ENCODE measurements at regions not wholly inside any gene's neighbourhood (a gene's known extent, or its start where the extent isn't known, plus 50 kb on each side); places are given as distances from the start of the nearest gene placed in this dataset.
A peak's percentile ranks its signal among the peaks of the same experiment; 100 is the strongest.

- TF ChIP-seq CTCF (IDR thresholded peaks at IDR 0.05): no peak
Observed at GRCh38 chr14:80379035-80379434, 167.7 kb upstream of the DIO2 start.

GRCh38 chr14:80378084-80378690 is 166.9 kb upstream of the DIO2 start:
- TF ChIP-seq CTCF (IDR thresholded peaks at IDR 0.05): no peak

- TF ChIP-seq CTCF (IDR thresholded peaks at IDR 0.05): no peak
Observed at GRCh38 chr14:80364816-80365215, 153.5 kb upstream of the DIO2 start.

- peak; percentile 68 for TF ChIP-seq CTCF (IDR thresholded peaks at IDR 0.05)
Observed at GRCh38 chr14:80364274-80364673, 153.0 kb upstream of the DIO2 start.

GRCh38 chr14:80358112-80358511 is 146.8 kb upstream of the DIO2 start:
- no peak for TF ChIP-seq CTCF (IDR thresholded peaks at IDR 0.05)

- TF ChIP-seq CTCF (IDR thresholded peaks at IDR 0.05): peak; percentile 54
Observed at GRCh38 chr14:80356413-80356812, 145.1 kb upstream of the DIO2 start.

GRCh38 chr14:80354860-80355581 is 143.7 kb upstream of the DIO2 start:
- TF ChIP-seq CTCF (IDR thresholded peaks at IDR 0.05): no peak

Data from LNCAP (cell line).